SK-N-SH (cell line): ENCODE measurements at regions not wholly inside any gene's neighbourhood (a gene's known extent, or its start where the extent isn't known, plus 50 kb on each side); places are given as distances from the start of the nearest gene placed in this dataset.
"Not testable (repeated sequence)": the region's sequence is repeated elsewhere in the genome, so short reads cannot be mapped to it uniquely, and the experiment has no call there.

Experiments used
- CHD2 ChIP-seq: fragments of 150-350 bp; IDR thresholded peaks from 2 replicates; pipeline ENCODE4 v1.6.1; 2018; ENCODE audit warnings: low read length; ENCODE audit not compliant: partially characterized antibody
- EP300 ChIP-seq, 2 experiments: IDR thresholded peaks; 2 replicates each; pipeline versions ENCODE4 v1.4.0 to v1.6.1; 2012; ENCODE audit warnings: borderline replicate concordance in 1 of 2, low read depth in 1 of 2, low read length in 1 of 2
- EZH2phosphoT487 ChIP-seq: fragments of 200-600 bp; sonication (generic); IDR thresholded peaks from 2 replicates; pipeline ENCODE4 v1.6.1; 2017; ENCODE audit warnings: low read depth, mixed run types, mild to moderate bottlenecking, antibody characterized with exemption, moderate library complexity, borderline replicate concordance
- GABPA ChIP-seq: IDR thresholded peaks from 2 replicates; pipeline ENCODE4 v1.4.0; 2012; ENCODE audit warnings: low read depth, mild to moderate bottlenecking
- MEF2A ChIP-seq: IDR thresholded peaks from 2 replicates; pipeline ENCODE4 v1.4.0; 2012; ENCODE audit warnings: low read depth, borderline replicate concordance
- POLR2AphosphoS5 ChIP-seq: IDR thresholded peaks from 2 replicates; pipeline ENCODE4 v1.6.1; 2012; ENCODE audit warnings: low read depth, low read length
- TAF1 ChIP-seq: IDR thresholded peaks from 2 replicates; pipeline ENCODE4 v1.6.1; 2012; ENCODE audit warnings: low read depth, mild to moderate bottlenecking, low read length, moderate library complexity, borderline replicate concordance
- TEAD4 ChIP-seq: IDR thresholded peaks from 2 replicates; pipeline ENCODE4 v1.4.0; 2012; ENCODE audit warnings: mild to moderate bottlenecking, borderline replicate concordance; ENCODE audit not compliant: insufficient read depth
- TF ChIP-seq, protein P1 (sequence below): fragments of 200-600 bp; sonication (generic); IDR thresholded peaks from 2 replicates; pipeline ENCODE4 v1.6.1; 2017; ENCODE audit warnings: antibody characterized with exemption, mild to moderate bottlenecking, moderate library complexity
- TF ChIP-seq, protein P2 (sequence below): IDR thresholded peaks from 2 replicates; pipeline ENCODE4 v1.4.0; 2012; ENCODE audit warnings: low read depth

DNA sequence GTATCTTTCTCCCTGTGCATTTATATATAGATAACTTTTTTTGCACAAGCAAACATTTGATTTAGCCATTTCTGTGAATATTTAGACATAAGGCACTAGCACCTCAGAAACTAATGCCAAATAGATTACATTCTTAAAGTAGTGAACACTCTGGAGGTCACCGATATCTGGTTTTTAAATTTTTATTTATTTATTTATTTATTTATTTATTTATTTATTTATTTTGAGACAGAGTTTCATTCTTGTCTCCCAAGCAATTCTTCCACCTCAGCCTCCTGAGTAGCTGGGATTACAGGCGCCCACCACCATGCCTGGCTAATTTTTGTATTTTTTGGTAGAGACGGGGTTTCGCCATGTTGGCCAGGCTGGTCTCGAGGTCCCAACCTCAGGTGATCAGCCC is 67.9 kb upstream of the FST start:
- TF ChIP-seq, protein P1, sequence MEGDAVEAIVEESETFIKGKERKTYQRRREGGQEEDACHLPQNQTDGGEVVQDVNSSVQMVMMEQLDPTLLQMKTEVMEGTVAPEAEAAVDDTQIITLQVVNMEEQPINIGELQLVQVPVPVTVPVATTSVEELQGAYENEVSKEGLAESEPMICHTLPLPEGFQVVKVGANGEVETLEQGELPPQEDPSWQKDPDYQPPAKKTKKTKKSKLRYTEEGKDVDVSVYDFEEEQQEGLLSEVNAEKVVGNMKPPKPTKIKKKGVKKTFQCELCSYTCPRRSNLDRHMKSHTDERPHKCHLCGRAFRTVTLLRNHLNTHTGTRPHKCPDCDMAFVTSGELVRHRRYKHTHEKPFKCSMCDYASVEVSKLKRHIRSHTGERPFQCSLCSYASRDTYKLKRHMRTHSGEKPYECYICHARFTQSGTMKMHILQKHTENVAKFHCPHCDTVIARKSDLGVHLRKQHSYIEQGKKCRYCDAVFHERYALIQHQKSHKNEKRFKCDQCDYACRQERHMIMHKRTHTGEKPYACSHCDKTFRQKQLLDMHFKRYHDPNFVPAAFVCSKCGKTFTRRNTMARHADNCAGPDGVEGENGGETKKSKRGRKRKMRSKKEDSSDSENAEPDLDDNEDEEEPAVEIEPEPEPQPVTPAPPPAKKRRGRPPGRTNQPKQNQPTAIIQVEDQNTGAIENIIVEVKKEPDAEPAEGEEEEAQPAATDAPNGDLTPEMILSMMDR, result not testable (repeated sequence)
- TF ChIP-seq TEAD4; TAF1; EP300 (IDR thresholded peaks at IDR 0.05; ENCODE audit: borderline replicate concordance in 1 of 2, low read depth in 1 of 2, low read length in 1 of 2); CHD2; GABPA; POLR2AphosphoS5; MEF2A; EZH2phosphoT487: not testable (repeated sequence)
- TF ChIP-seq, protein P2, sequence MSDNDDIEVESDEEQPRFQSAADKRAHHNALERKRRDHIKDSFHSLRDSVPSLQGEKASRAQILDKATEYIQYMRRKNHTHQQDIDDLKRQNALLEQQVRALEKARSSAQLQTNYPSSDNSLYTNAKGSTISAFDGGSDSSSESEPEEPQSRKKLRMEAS, result not testable (repeated sequence)
